Kidney (tissue), 13 donors: ENCODE measurements at regions not wholly inside any gene's neighbourhood (a gene's known extent, or its start where the extent isn't known, plus 50 kb on each side); places are given as distances from the start of the nearest gene placed in this dataset.

Source experiments
- DNase-seq, 5 donors: peaks; one replicate each; pipeline ENCODE4 v3.0.0-alpha.2; 2013 to 2020
- FAIRE-seq: peaks from 2 replicates; lab custom pipeline; 2012; peaks lifted over from hg19 to GRCh38; lab: Jason Lieb, UNC
- H3K27ac ChIP-seq, 2 donors: one replicate each; pipeline ENCODE4 v1.7.0; 2013; ENCODE audit warnings: low read depth in 2 of 2, low read length in 2 of 2, inconsistent platforms in 1 of 2
- H3K27me3 ChIP-seq: one replicate; pipeline ENCODE4 v1.7.1; 2013; ENCODE audit warnings: low read length, inconsistent platforms; ENCODE audit not compliant: control insufficient read depth, insufficient read depth
- H3K36me3 ChIP-seq, 3 donors: one replicate each; pipeline versions ENCODE4 v1.7.0 to v1.7.1; 2013; ENCODE audit warnings: low read length in 3 of 3, control low read depth in 1 of 3, inconsistent platforms in 1 of 3; ENCODE audit not compliant: insufficient read depth in 3 of 3, control insufficient read depth in 2 of 3
- H3K4me1 ChIP-seq, 3 donors: one replicate each; pipeline versions ENCODE4 v1.7.0 to v1.7.1; 2013; ENCODE audit warnings: low read length in 3 of 3, inconsistent platforms in 1 of 3, low read depth in 1 of 3; ENCODE audit not compliant: control insufficient read depth in 2 of 3, insufficient read depth in 2 of 3
- H3K4me3 ChIP-seq, 3 donors: one replicate each; pipeline versions ENCODE4 v1.7.0 to v1.8.1; 2013; ENCODE audit warnings: low read length in 3 of 3, control low read depth in 1 of 3, inconsistent platforms in 1 of 3
- H3K9ac ChIP-seq, 3 donors: one replicate each; pipeline versions ENCODE4 v1.7.0 to v1.7.1; 2013; ENCODE audit warnings: low read length in 3 of 3, control low read depth in 1 of 3, inconsistent platforms in 1 of 3
- H3K9me3 ChIP-seq, 3 donors: one replicate each; pipeline versions ENCODE4 v1.7.0 to v1.7.1; 2013; ENCODE audit warnings: low read length in 3 of 3, control low read depth in 1 of 3, inconsistent platforms in 1 of 3; ENCODE audit not compliant: control insufficient read depth in 2 of 3, insufficient read depth in 1 of 3
- CTCF ChIP-seq: IDR thresholded peaks from 3 replicates; pipeline ENCODE4 v1.5.1; 2012; ENCODE audit warnings: mild to moderate bottlenecking, moderate library complexity, borderline replicate concordance; ENCODE audit not compliant: insufficient read depth; ENCODE audit errors: extremely low read depth
- intact Hi-C: fragments of 100-400 bp; cut with DNase I; formaldehyde crosslinking; loops from one replicate; pipeline ENCODE4 v1.11.1; 2022
- donor health status: control.
- donor health status: control.
- donor health status: control.
- donor health status: control.
- donor health status: control.
- donor health status: DM: yes; HTN: yes; CAD: no.
- donor health status: Normal renal cell carcinoma (clear cell type).

DNA sequence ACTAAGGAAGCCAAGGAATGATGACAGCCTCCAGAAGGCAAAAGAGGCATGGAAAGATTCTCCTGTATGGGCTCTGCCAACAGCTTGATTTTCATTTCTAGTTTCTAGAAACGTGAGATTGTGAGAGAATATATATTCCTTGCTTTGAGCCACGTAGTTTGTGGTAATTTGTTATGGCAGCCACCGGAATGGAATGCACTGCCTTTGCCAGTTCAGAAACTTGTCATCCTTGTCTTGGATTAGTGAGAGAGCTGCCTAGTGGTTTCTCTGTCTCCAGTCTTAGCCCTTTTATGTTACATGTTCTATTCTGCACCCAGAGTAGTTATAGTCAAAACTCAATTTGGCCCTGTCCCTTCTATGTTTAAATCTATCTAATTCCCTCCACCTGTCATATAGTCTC, 216.0 kb upstream of the PTGFR start:
- Histone ChIP-seq H3K4me1 (no peaks in the 10 kb centered on the region), H3K27me3 (no peaks in the 10 kb centered on the region), H3K27ac (no peak overlapping the region), H3K9ac (no peak overlapping the region), H3K9me3 (no peaks in the 10 kb centered on the region), H3K4me3 (no peak overlapping the region), H3K36me3 (no peaks in the 10 kb centered on the region)
- no peak for TF ChIP-seq CTCF
- intact Hi-C loops = no loop called here
- FAIRE-seq = no peak
- DNase-seq = no peak

GRCh38 chr1:78275456-78275855, 215.3 kb upstream of the PTGFR start:
- Histone ChIP-seq H3K9me3 (no peaks in the 10 kb centered on the region), H3K27me3 (no peaks in the 10 kb centered on the region), H3K9ac (no peak overlapping the region), H3K36me3 (no peaks in the 10 kb centered on the region), H3K4me3 (no peak overlapping the region), H3K4me1 (no peaks in the 10 kb centered on the region), H3K27ac (no peak overlapping the region)
- no peak for TF ChIP-seq CTCF
- intact Hi-C loops = no loop called here
- DNase-seq (no peak), FAIRE-seq (no peak)

DNA sequence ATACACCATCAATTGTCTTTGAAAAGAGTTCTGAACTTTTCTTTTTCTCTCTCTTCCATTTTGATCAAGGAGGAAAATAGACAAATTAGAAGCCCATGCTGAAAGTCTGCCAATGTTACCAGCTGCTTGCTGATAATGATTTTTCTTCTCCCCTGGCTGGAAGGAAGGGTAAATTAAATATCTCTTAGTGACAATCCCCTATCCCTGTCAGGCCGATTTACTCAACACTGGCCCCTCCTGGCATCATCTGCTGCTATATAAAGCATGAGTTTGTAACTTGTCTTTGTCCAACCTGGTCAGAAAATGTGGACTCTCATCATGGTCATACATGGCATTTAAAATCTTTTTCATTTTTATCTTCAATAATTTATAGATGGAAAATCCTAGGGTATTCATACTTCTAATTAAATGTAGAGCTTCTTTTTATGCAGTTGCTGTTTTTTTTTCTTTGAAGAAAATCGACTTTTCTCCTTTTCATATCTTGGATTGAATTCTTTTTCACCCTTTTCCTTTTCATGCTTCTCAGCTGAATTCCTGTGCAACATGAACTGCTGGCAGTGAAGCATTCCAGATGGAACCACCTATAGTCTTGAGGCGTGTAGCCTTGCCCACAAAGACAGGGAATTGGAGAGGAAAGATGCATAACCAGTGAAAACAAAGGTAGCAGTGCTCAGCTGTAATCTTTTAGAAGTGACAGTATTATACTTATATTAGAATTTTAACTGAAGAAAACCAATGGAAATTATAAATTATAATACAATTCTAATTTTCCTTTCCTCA, 214.7 kb upstream of the PTGFR start:
- no peak overlapping the region for H3K27ac ChIP-seq
- FAIRE-seq = no peak
- no peak for TF ChIP-seq CTCF
- H3K4me3 ChIP-seq = no peak overlapping the region
- no peak overlapping the region for H3K9ac ChIP-seq
- intact Hi-C loops = no loop called here
- H3K9me3 ChIP-seq = no peaks in the 10 kb centered on the region
- no peaks in the 10 kb centered on the region for H3K4me1 ChIP-seq
- DNase-seq = no peak
- H3K36me3 ChIP-seq = no peaks in the 10 kb centered on the region
- no peaks in the 10 kb centered on the region for H3K27me3 ChIP-seq
